Right lobe of liver (tissue), 6 donors: ENCODE measurements at regions not wholly inside any gene's neighbourhood (a gene's known extent, or its start where the extent isn't known, plus 50 kb on each side); places are given as distances from the start of the nearest gene placed in this dataset.

Experiments
- ATAC-seq, 4 donors: fragments of 200-7000 bp; cut with Tn5 transposase; one replicate each; pipeline ENCODE4 v1.9.1; 2020; ENCODE audit warnings: mild to moderate bottlenecking in 4 of 4, moderate library complexity in 4 of 4
- DNase-seq, 3 donors: peaks; one replicate each; pipeline ENCODE4 v3.0.0-alpha.2; 2020
- H3K27ac ChIP-seq, 3 donors: fragments of 200-600 bp; one replicate each; pipeline ENCODE4 v1.8.0; 2022
- H3K27me3 ChIP-seq, 2 donors: fragments of 200-600 bp; one replicate each; pipeline ENCODE4 v1.8.0; 2022
- H3K36me3 ChIP-seq, 4 donors: fragments of 200-600 bp; sonication (generic) in 1 of 4; one replicate each; pipeline versions ENCODE4 v1.5.1 to v1.8.0; 2017 to 2022; ENCODE audit warnings: control low read depth in 1 of 4
- H3K4me1 ChIP-seq, 4 donors: fragments of 200-600 bp; sonication (generic) in 1 of 4; one replicate each; pipeline versions ENCODE4 v1.5.1 to v1.8.0; 2017 to 2022; ENCODE audit warnings: control low read depth in 1 of 4
- H3K4me3 ChIP-seq, 3 donors: fragments of 200-600 bp; one replicate each; pipeline ENCODE4 v1.8.0; 2022
- H3K9me3 ChIP-seq, 4 donors: fragments of 200-600 bp; sonication (generic) in 1 of 4; one replicate each; pipeline versions ENCODE4 v1.5.1 to v1.8.0; 2017 to 2022; ENCODE audit warnings: control low read depth in 1 of 4
- CTCF ChIP-seq, 4 donors: fragments of 200-600 bp in 3 of 4; fragments of 450-650 bp in 1 of 4; IDR thresholded peaks; one replicate each; pipeline versions ENCODE4 v1.5.1 to v1.8.0; 2016 to 2022; ENCODE audit warnings: antibody characterized with exemption in 4 of 4, mild to moderate bottlenecking in 2 of 4
- POLR2A ChIP-seq: fragments of 450-650 bp; IDR thresholded peaks from one replicate; pipeline ENCODE4 v1.6.1; 2017; ENCODE audit warnings: antibody characterized with exemption, mild to moderate bottlenecking
- WGBS: methylation state at CpG from one replicate; pipeline ENCODE4 v1.1.6; 2018; ENCODE audit warnings: low coverage, low lambda C conversion rate; ENCODE audit not compliant: insufficient coverage; ENCODE audit errors: missing lambda C conversion rate; 5-methylcytosine and 5-hydroxymethylcytosine counted together
- intact Hi-C, 2 donors: fragments of 100-400 bp; cut with DNase I; formaldehyde crosslinking; loops; one replicate each; pipeline versions ENCODE4 v1.11.2 to v1.14.1; 2022
- donor health status: DM: no; HTN: yes; CAD: no.
- donor health status: DM: no; HTN: no; CAD: no.
- donor health status: DM: no; HTN: no; CAD: no.
- donor health status: DM: no; HTN: yes; CAD: no.
- donor health status: DM: no; HTN: yes; CAD: no.

GRCh38 chr1:19563324-19564097, 78.2 kb upstream of the CAPZB start:
- intact Hi-C loops: no loop called here
- Histone ChIP-seq H3K4me3 (no peak overlapping the region), H3K9me3 (no peaks in the 10 kb centered on the region), H3K36me3 (no peaks in the 10 kb centered on the region), H3K27me3 (no peaks in the 10 kb centered on the region), H3K4me1 (no peaks in the 10 kb centered on the region), H3K27ac (no peak overlapping the region)
- WGBS: 60% methylated on average over 1 of the region's 15 CpGs
- DNase-seq (no peak), ATAC-seq (no peak)
- TF ChIP-seq POLR2A (no peak), CTCF (IDR thresholded peaks at IDR 0.05) (no peak)

- no peak for TF ChIP-seq POLR2A
- no peak for TF ChIP-seq CTCF (IDR thresholded peaks at IDR 0.05)
- H3K27ac ChIP-seq: no peak overlapping the region
- DNase-seq: no peak
These were observed 77.5 kb upstream of the CAPZB start for GRCh38 chr1:19562847-19563246.

GRCh38 chr1:19560480-19560879, 75.1 kb upstream of the CAPZB start:
- ATAC-seq: no peak
- no peaks in the 10 kb centered on the region for H3K27me3 ChIP-seq
- no peak overlapping the region for H3K27ac ChIP-seq
- WGBS: 90% methylated on average over 3 of the region's 4 CpGs
- TF ChIP-seq CTCF (IDR thresholded peaks at IDR 0.05) (no peak), POLR2A (no peak)
- H3K4me3 ChIP-seq: no peak overlapping the region
- no peaks in the 10 kb centered on the region for H3K36me3 ChIP-seq
- no peaks in the 10 kb centered on the region for H3K4me1 ChIP-seq
- intact Hi-C loops: no loop called here
- no peaks in the 10 kb centered on the region for H3K9me3 ChIP-seq
- no peak for DNase-seq

More at GRCh38 chr1:19562847-19563246, 77.5 kb upstream of the CAPZB start:
- Histone ChIP-seq H3K9me3 (no peaks in the 10 kb centered on the region), H3K36me3 (no peaks in the 10 kb centered on the region), H3K4me1 (no peaks in the 10 kb centered on the region), H3K27me3 (no peaks in the 10 kb centered on the region), H3K4me3 (no peak overlapping the region)
- intact Hi-C loops: no loop called here
- 46% methylated on average over 2 of the region's 2 CpGs for WGBS
- ATAC-seq: no peak

GRCh38 chr1:19559641-19560040, 74.3 kb upstream of the CAPZB start:
- intact Hi-C loops: no loop called here
- no peaks in the 10 kb centered on the region for H3K9me3 ChIP-seq
- H3K27me3 ChIP-seq: no peaks in the 10 kb centered on the region
- ATAC-seq (no peak), DNase-seq (no peak)
- H3K4me1 ChIP-seq: no peaks in the 10 kb centered on the region
- no peaks in the 10 kb centered on the region for H3K36me3 ChIP-seq
- H3K27ac ChIP-seq: no peak overlapping the region
- no peak overlapping the region for H3K4me3 ChIP-seq
- TF ChIP-seq CTCF (IDR thresholded peaks at IDR 0.05) (no peak), POLR2A (no peak)
- 58% methylated on average over 2 of the region's 2 CpGs for WGBS
